A549 (cell line): ENCODE measurements at regions not wholly inside any gene's neighbourhood (a gene's known extent, or its start where the extent isn't known, plus 50 kb on each side); places are given as distances from the start of the nearest gene placed in this dataset.

Experiments
- ATAC-seq, 2 experiments: fragments of 200-7000 bp in 1 of 2; fragments of >200 bp in 1 of 2; cut with Nextera tagmentation in 1 of 2; cut with Tn5 transposase in 1 of 2; 3 replicates each; pipeline versions ENCODE4 v1.8.0 to v1.9.1; 2018 to 2020; ENCODE audit warnings: mild to moderate bottlenecking in 1 of 2, moderate library complexity in 1 of 2
- CTCF ChIA-PET: fragments of 300-600 bp; sonication (Branson Sonifier 250); formaldehyde crosslinking; extraction: SDS; loops from one replicate; lab custom pipeline; 2021; ENCODE audit warnings: antibody characterized with exemption, inconsistent platforms; lab: Yijun Ruan, JAX
- POLR2A ChIA-PET: fragments of 350-600 bp; formaldehyde crosslinking; extraction: SDS; loops from one replicate; lab custom pipeline; 2021; ENCODE audit warnings: antibody characterized with exemption, inconsistent platforms; lab: Yijun Ruan, JAX
- DNase-seq, 2 experiments: peaks; one replicate each; pipeline versions ENCODE4 v3.0.0 to v3.0.0-alpha.2; 2011 to 2016; ENCODE audit warnings: low read depth in 1 of 2, low spot score in 1 of 2
- FAIRE-seq: peaks from 2 replicates; lab custom pipeline; 2011; peaks lifted over from hg19 to GRCh38; lab: Jason Lieb, UNC
- H3K27ac ChIP-seq, 2 experiments: fragments of >200 bp; sonication (Bioruptor Twin); formaldehyde crosslinking; 3 replicates each; pipeline ENCODE4 v1.5.1; 2016 to 2017
- H3K4me1 ChIP-seq: fragments of >200 bp; sonication (Bioruptor Twin); formaldehyde crosslinking; 3 replicates; pipeline ENCODE4 v1.6.1; 2016
- H3K4me2 ChIP-seq: fragments of >200 bp; sonication (Bioruptor Twin); formaldehyde crosslinking; 3 replicates; pipeline ENCODE4 v1.6.1; 2016
- H3K4me3 ChIP-seq: fragments of >200 bp; sonication (Bioruptor Twin); formaldehyde crosslinking; 3 replicates; pipeline ENCODE4 v1.5.1; 2016
- H3K9me3 ChIP-seq: fragments of >200 bp; sonication (Bioruptor Twin); formaldehyde crosslinking; 3 replicates; pipeline ENCODE4 v1.6.1; 2016
- BHLHE40 ChIP-seq: IDR thresholded peaks from 2 replicates; pipeline ENCODE4 v1.6.1; 2012; ENCODE audit warnings: low read depth, low read length, inconsistent platforms
- CBX8 ChIP-seq: fragments of 200-600 bp; sonication (generic); IDR thresholded peaks from 2 replicates; pipeline ENCODE4 v1.6.1; 2016
- CEBPB ChIP-seq, 2 experiments: fragments of >200 bp in 1 of 2; sonication (Bioruptor Twin) in 1 of 2; formaldehyde crosslinking in 1 of 2; IDR thresholded peaks; 2 replicates each; pipeline ENCODE4 v1.6.1; 2012 to 2016
- CHD2 ChIP-seq: fragments of 150-350 bp; IDR thresholded peaks from 2 replicates; pipeline ENCODE4 v1.6.1; 2014; ENCODE audit warnings: low read length; ENCODE audit not compliant: partially characterized antibody
- EHF ChIP-seq: fragments of 250-450 bp; sonication (Bioruptor Pico); IDR thresholded peaks from 2 replicates; pipeline ENCODE4 v1.5.0; 2020; ENCODE audit warnings: mild to moderate bottlenecking
- EP300 ChIP-seq, 2 experiments: fragments of >200 bp; sonication (Bioruptor Twin); formaldehyde crosslinking; IDR thresholded peaks; 2 replicates in 1 of 2; 3 replicates in 1 of 2; pipeline ENCODE4 v1.6.1; 2016 to 2017
- ESRRA ChIP-seq: fragments of 150-350 bp; IDR thresholded peaks from 2 replicates; pipeline ENCODE4 v1.6.1; 2014; ENCODE audit warnings: mild to moderate bottlenecking, low read length, borderline replicate concordance
- FOSB ChIP-seq: fragments of 250-450 bp; sonication (Bioruptor Pico); IDR thresholded peaks from 2 replicates; pipeline ENCODE4 v1.5.0; 2020; ENCODE audit warnings: mild to moderate bottlenecking, moderate library complexity
- FOXS1 ChIP-seq: fragments of 250-450 bp; sonication (Bioruptor Pico); IDR thresholded peaks from 2 replicates; pipeline ENCODE4 v1.5.0; 2020; ENCODE audit warnings: mild to moderate bottlenecking, moderate library complexity
- HES2 ChIP-seq: fragments of >200 bp; sonication (Bioruptor Twin); formaldehyde crosslinking; IDR thresholded peaks from 2 replicates; pipeline ENCODE4 v1.6.1; 2016
- HOXB5 ChIP-seq: fragments of 250-450 bp; sonication (Bioruptor Pico); IDR thresholded peaks from 2 replicates; pipeline ENCODE4 v1.5.0; 2020; ENCODE audit warnings: mild to moderate bottlenecking, moderate library complexity
- JUN ChIP-seq, 2 experiments: fragments of >200 bp; sonication (Bioruptor Twin); formaldehyde crosslinking; IDR thresholded peaks; 2 replicates in 1 of 2; 3 replicates in 1 of 2; pipeline ENCODE4 v1.6.1; 2016 to 2017
- JUNB ChIP-seq: fragments of >200 bp; sonication (Bioruptor Twin); formaldehyde crosslinking; IDR thresholded peaks from 2 replicates; pipeline ENCODE4 v1.6.1; 2016
- KDM1A ChIP-seq: fragments of 200-600 bp; sonication (generic); IDR thresholded peaks from 2 replicates; pipeline ENCODE4 v1.6.1; 2016; ENCODE audit warnings: low read depth, mild to moderate bottlenecking
- MAZ ChIP-seq: fragments of 150-350 bp; IDR thresholded peaks from 2 replicates; pipeline ENCODE4 v1.6.1; 2014; ENCODE audit warnings: antibody characterized with exemption, low read depth, low read length, borderline replicate concordance
- MYC ChIP-seq: IDR thresholded peaks from 2 replicates; pipeline ENCODE4 v1.6.1; 2012; ENCODE audit warnings: mild to moderate bottlenecking, inconsistent platforms, low read length, improper control_type of control experiment, borderline replicate concordance
- NFE2L2 ChIP-seq: fragments of 150-350 bp; conservative IDR thresholded peaks from 2 replicates; pipeline ENCODE4 v1.6.1; 2014; ENCODE audit warnings: low read length
- POLR2A ChIP-seq: IDR thresholded peaks from 2 replicates; pipeline ENCODE4 v1.6.1; 2012; ENCODE audit warnings: mild to moderate bottlenecking, low read length
- REST ChIP-seq: fragments of 200-600 bp; sonication (generic); IDR thresholded peaks from 2 replicates; pipeline ENCODE4 v1.6.1; 2016; ENCODE audit warnings: antibody characterized with exemption, mild to moderate bottlenecking, moderate library complexity
- RFX5 ChIP-seq: fragments of 450-650 bp; IDR thresholded peaks from 2 replicates; pipeline ENCODE4 v1.7.1; 2014; ENCODE audit warnings: antibody characterized with exemption, mild to moderate bottlenecking, moderate library complexity
- SMC3 ChIP-seq: fragments of >200 bp; sonication (Bioruptor Twin); formaldehyde crosslinking; IDR thresholded peaks from 3 replicates; pipeline ENCODE4 v1.6.1; 2018; ENCODE audit warnings: inconsistent platforms
- TFCP2L1 ChIP-seq: fragments of 250-450 bp; sonication (Bioruptor Pico); IDR thresholded peaks from 2 replicates; pipeline ENCODE4 v1.5.0; 2021; ENCODE audit warnings: mild to moderate bottlenecking
- ZFP36 ChIP-seq: fragments of 450-650 bp; IDR thresholded peaks from 2 replicates; pipeline ENCODE4 v1.6.1; 2014; ENCODE audit warnings: borderline replicate concordance; ENCODE audit not compliant: partially characterized antibody
- ZSCAN20 ChIP-seq: fragments of 250-450 bp; sonication (Bioruptor Pico); IDR thresholded peaks from 2 replicates; pipeline ENCODE4 v1.8.0; 2022; ENCODE audit warnings: mild to moderate bottlenecking, moderate library complexity
- WGBS: methylation state at CpG from one replicate; pipeline ENCODE4 v1.1.6; 2017; ENCODE audit errors: missing lambda C conversion rate; 5-methylcytosine and 5-hydroxymethylcytosine counted together
- TF ChIP-seq, protein P1 (sequence below): fragments of 250-450 bp; sonication (Bioruptor Pico); IDR thresholded peaks from 2 replicates; pipeline ENCODE4 v1.5.0; 2021; ENCODE audit warnings: mild to moderate bottlenecking, moderate library complexity, borderline replicate concordance
- TF ChIP-seq, protein P2 (sequence below): fragments of >200 bp; sonication (Bioruptor Twin); formaldehyde crosslinking; IDR thresholded peaks from 3 replicates; pipeline ENCODE4 v1.6.1; 2016
- TF ChIP-seq, protein P3 (sequence below): fragments of 450-650 bp; IDR thresholded peaks from 2 replicates; pipeline ENCODE4 v1.6.1; 2014; ENCODE audit warnings: antibody characterized with exemption

- no peak for FAIRE-seq
These were observed 870.6 kb upstream of the SLIT2 start for GRCh38 chr4:19381068-19381467.

GRCh38 chr4:19380600-19380999 lies 871.1 kb upstream of the SLIT2 start:
- ChIA-PET CTCF (no interaction called here), POLR2A (no interaction called here)
- no peak overlapping the region for H3K4me3 ChIP-seq
- H3K27ac ChIP-seq, result no peak overlapping the region
- no peak for ATAC-seq
- H3K4me1 ChIP-seq, result no peaks in the 10 kb centered on the region
- no peaks in the 10 kb centered on the region for H3K9me3 ChIP-seq
- no peak for TF ChIP-seq TFCP2L1
- TF ChIP-seq RFX5, result no peak
- TF ChIP-seq BHLHE40, result no peak
- no peak for TF ChIP-seq SMC3
- no peak for TF ChIP-seq POLR2A
- no peak for TF ChIP-seq FOSB (CRISPR knock-in tag)
- TF ChIP-seq, protein P1, sequence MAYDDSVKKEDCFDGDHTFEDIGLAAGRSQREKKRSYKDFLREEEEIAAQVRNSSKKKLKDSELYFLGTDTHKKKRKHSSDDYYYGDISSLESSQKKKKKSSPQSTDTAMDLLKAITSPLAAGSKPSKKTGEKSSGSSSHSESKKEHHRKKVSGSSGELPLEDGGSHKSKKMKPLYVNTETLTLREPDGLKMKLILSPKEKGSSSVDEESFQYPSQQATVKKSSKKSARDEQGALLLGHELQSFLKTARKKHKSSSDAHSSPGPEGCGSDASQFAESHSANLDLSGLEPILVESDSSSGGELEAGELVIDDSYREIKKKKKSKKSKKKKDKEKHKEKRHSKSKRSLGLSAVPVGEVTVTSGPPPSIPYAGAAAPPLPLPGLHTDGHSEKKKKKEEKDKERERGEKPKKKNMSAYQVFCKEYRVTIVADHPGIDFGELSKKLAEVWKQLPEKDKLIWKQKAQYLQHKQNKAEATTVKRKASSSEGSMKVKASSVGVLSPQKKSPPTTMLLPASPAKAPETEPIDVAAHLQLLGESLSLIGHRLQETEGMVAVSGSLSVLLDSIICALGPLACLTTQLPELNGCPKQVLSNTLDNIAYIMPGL (CRISPR knock-in tag), result no peak
- TF ChIP-seq ESRRA, result no peak
- no peak for TF ChIP-seq JUN (IDR thresholded peaks at IDR 0.05)
- no peak for TF ChIP-seq CEBPB (IDR thresholded peaks at IDR 0.05)
- TF ChIP-seq ZFP36, result no peak
- TF ChIP-seq MAZ, result no peak
- no peak for TF ChIP-seq CHD2
- TF ChIP-seq JUNB, result no peak
- TF ChIP-seq CBX8, result no peak
- no peak for TF ChIP-seq KDM1A
- no peak for TF ChIP-seq EHF (CRISPR knock-in tag)
- TF ChIP-seq ZSCAN20, result no peak
- DNase-seq, result no peak
- WGBS, result 0% methylated on average over 2 of the region's 2 CpGs
- no peak for FAIRE-seq
- no peak overlapping the region for H3K4me2 ChIP-seq

More at GRCh38 chr4:19381068-19381467, 870.6 kb upstream of the SLIT2 start:
- Histone ChIP-seq H3K4me1 (no peaks in the 10 kb centered on the region), H3K4me3 (no peak overlapping the region), H3K27ac (no peak overlapping the region), H3K4me2 (no peak overlapping the region), H3K9me3 (no peaks in the 10 kb centered on the region)
- 4% methylated on average over 1 of the region's 1 CpG for WGBS
- ChIA-PET POLR2A (no interaction called here), CTCF (no interaction called here)
- ATAC-seq, result no peak
- no peak for DNase-seq
- no peak for TF ChIP-seq HOXB5 (CRISPR knock-in tag)
- no peak for TF ChIP-seq EP300 (IDR thresholded peaks at IDR 0.05)
- TF ChIP-seq NFE2L2, result no peak
- TF ChIP-seq, protein P2, sequence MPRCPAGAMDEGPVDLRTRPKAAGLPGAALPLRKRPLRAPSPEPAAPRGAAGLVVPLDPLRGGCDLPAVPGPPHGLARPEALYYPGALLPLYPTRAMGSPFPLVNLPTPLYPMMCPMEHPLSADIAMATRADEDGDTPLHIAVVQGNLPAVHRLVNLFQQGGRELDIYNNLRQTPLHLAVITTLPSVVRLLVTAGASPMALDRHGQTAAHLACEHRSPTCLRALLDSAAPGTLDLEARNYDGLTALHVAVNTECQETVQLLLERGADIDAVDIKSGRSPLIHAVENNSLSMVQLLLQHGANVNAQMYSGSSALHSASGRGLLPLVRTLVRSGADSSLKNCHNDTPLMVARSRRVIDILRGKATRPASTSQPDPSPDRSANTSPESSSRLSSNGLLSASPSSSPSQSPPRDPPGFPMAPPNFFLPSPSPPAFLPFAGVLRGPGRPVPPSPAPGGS, result no peak
- TF ChIP-seq FOXS1 (CRISPR knock-in tag), result no peak
- TF ChIP-seq, all 56 proteins: peak for 0

GRCh38 chr4:19379191-19379708 lies 872.5 kb upstream of the SLIT2 start:
- Histone ChIP-seq H3K4me3 (no peak overlapping the region), H3K4me1 (no peaks in the 10 kb centered on the region), H3K27ac (no peak overlapping the region), H3K9me3 (no peaks in the 10 kb centered on the region), H3K4me2 (no peak overlapping the region)
- TF ChIP-seq REST (no peak), MYC (no peak), POLR2A (no peak), HES2 (no peak)
- TF ChIP-seq, protein P3, sequence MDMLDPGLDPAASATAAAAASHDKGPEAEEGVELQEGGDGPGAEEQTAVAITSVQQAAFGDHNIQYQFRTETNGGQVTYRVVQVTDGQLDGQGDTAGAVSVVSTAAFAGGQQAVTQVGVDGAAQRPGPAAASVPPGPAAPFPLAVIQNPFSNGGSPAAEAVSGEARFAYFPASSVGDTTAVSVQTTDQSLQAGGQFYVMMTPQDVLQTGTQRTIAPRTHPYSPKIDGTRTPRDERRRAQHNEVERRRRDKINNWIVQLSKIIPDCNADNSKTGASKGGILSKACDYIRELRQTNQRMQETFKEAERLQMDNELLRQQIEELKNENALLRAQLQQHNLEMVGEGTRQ, result no peak
- CTCF ChIA-PET, result no interaction called here
- ATAC-seq, result no peak
- no peak for DNase-seq
- WGBS, result 2% methylated on average over 6 of the region's 6 CpGs
- POLR2A ChIA-PET, result no interaction called here
- FAIRE-seq, result no peak
